SU-DHL-6 (cell line): ENCODE measurements at regions not wholly inside any gene's neighbourhood (a gene's known extent, or its start where the extent isn't known, plus 50 kb on each side); places are given as distances from the start of the nearest gene placed in this dataset.

Experiments used
- H2AFZ ChIP-seq: fragments of 200-600 bp; sonication (generic); 2 replicates; pipeline ENCODE4 v1.6.1; 2014; ENCODE audit warnings: low read depth, mild to moderate bottlenecking, moderate library complexity, mixed read lengths, antibody characterized with exemption, low read length; ENCODE audit not compliant: severe bottlenecking
- H3F3A ChIP-seq: fragments of 200-600 bp; shearing (Covaris generic); 2 replicates; pipeline ENCODE4 v1.6.0; 2016; ENCODE audit warnings: antibody characterized with exemption, mild to moderate bottlenecking; ENCODE audit not compliant: insufficient read depth
- H3K27ac ChIP-seq: fragments of 200-600 bp; sonication (generic); 2 replicates; pipeline ENCODE4 v1.5.1; 2016; ENCODE audit warnings: low read depth, mild to moderate bottlenecking, low read length, moderate library complexity, mixed read lengths
- H3K27me3 ChIP-seq: fragments of 200-600 bp; sonication (generic), shearing (Covaris generic); 2 replicates; pipeline ENCODE4 v1.6.0; 2014; ENCODE audit warnings: mild to moderate bottlenecking, low read length
- H3K36me3 ChIP-seq: fragments of 200-600 bp; sonication (generic); 2 replicates; pipeline ENCODE4 v1.6.1; 2014; ENCODE audit warnings: mild to moderate bottlenecking, low read length, mixed read lengths
- H3K4me2 ChIP-seq: fragments of 300-600, 200-600 bp; shearing (Covaris generic), sonication (generic); 2 replicates; pipeline ENCODE4 v1.6.0; 2014; ENCODE audit warnings: low read length, low read depth, mild to moderate bottlenecking; ENCODE audit not compliant: poor library complexity, severe bottlenecking
- H3K4me3 ChIP-seq: fragments of 200-600 bp; sonication (generic); 2 replicates; pipeline ENCODE4 v1.5.1; 2014; ENCODE audit warnings: antibody characterized with exemption, low read length, mild to moderate bottlenecking, mixed read lengths; ENCODE audit not compliant: insufficient read depth, poor library complexity, severe bottlenecking
- H3K79me2 ChIP-seq: fragments of 200-600 bp; sonication (generic); 2 replicates; pipeline ENCODE4 v1.6.1; 2014; ENCODE audit warnings: mild to moderate bottlenecking, low read length, moderate library complexity; ENCODE audit not compliant: insufficient read depth
- H3K9ac ChIP-seq: fragments of 200-600 bp; sonication (generic); 2 replicates; pipeline ENCODE4 v1.7.0; 2014; ENCODE audit warnings: mild to moderate bottlenecking, low read length
- H3K9me2 ChIP-seq: fragments of 200-600 bp; sonication (generic); replicated peaks from 2 replicates; pipeline ENCODE4 v1.6.1; 2014; ENCODE audit warnings: low read length; ENCODE audit not compliant: insufficient read depth
- H3K9me3 ChIP-seq: fragments of 200-600 bp; sonication (generic); 2 replicates; pipeline ENCODE4 v1.6.1; 2014; ENCODE audit warnings: low read length, mixed read lengths; ENCODE audit not compliant: insufficient read depth
- H4K20me1 ChIP-seq: fragments of 200-600 bp; sonication (generic); 2 replicates; pipeline ENCODE4 v1.6.1; 2014; ENCODE audit warnings: low read depth, mild to moderate bottlenecking, antibody characterized with exemption, low read length, moderate library complexity, mixed read lengths
- CTCF ChIP-seq: fragments of 200-600 bp; sonication (generic); IDR thresholded peaks from one replicate; pipeline ENCODE4 v1.5.1; 2017; ENCODE audit warnings: antibody characterized with exemption, mild to moderate bottlenecking, low read length, moderate library complexity; ENCODE audit not compliant: insufficient read depth, poor library complexity, severe bottlenecking
- EZH2phosphoT487 ChIP-seq: fragments of 200-600 bp; sonication (generic), shearing (Covaris generic); conservative IDR thresholded peaks from 2 replicates; pipeline ENCODE4 v1.6.1; 2018; ENCODE audit warnings: mild to moderate bottlenecking, antibody characterized with exemption, low read length, moderate library complexity, mixed read lengths

- Histone ChIP-seq H4K20me1 (no peaks in the 10 kb centered on the region), H3K9me3 (no peaks in the 10 kb centered on the region), H3K4me3 (no peak overlapping the region), H3K27ac (no peak overlapping the region), H2AFZ (no peak overlapping the region), H3K4me2 (no peak overlapping the region), H3K36me3 (no peaks in the 10 kb centered on the region), H3K9me2 (no peaks in the 10 kb centered on the region), H3K27me3 (no peaks in the 10 kb centered on the region), H3K9ac (no peak overlapping the region), H3F3A (no peaks in the 10 kb centered on the region), H3K79me2 (no peaks in the 10 kb centered on the region)
- TF ChIP-seq CTCF (peak; percentile 22), EZH2phosphoT487 (no peak)
Observed at GRCh38 chr11:127345819-127346459, 345.4 kb upstream of the KIRREL3 start.

- no peaks in the 10 kb centered on the region for H3K9me2 ChIP-seq
- H3K4me2 ChIP-seq: no peak overlapping the region
- H3K9ac ChIP-seq: no peak overlapping the region
- no peaks in the 10 kb centered on the region for H3K36me3 ChIP-seq
- TF ChIP-seq CTCF (no peak), EZH2phosphoT487 (no peak)
- H2AFZ ChIP-seq: no peak overlapping the region
- no peaks in the 10 kb centered on the region for H3F3A ChIP-seq
- H4K20me1 ChIP-seq: no peaks in the 10 kb centered on the region
- H3K4me3 ChIP-seq: no peak overlapping the region
- H3K9me3 ChIP-seq: no peaks in the 10 kb centered on the region
- H3K27ac ChIP-seq: no peak overlapping the region
- no peaks in the 10 kb centered on the region for H3K79me2 ChIP-seq
- H3K27me3 ChIP-seq: no peaks in the 10 kb centered on the region
Observed at GRCh38 chr11:127340438-127340837, 339.9 kb upstream of the KIRREL3 start.

GRCh38 chr11:127339376-127339775, 338.8 kb upstream of the KIRREL3 start:
- Histone ChIP-seq H2AFZ (no peak overlapping the region), H3K9me3 (no peaks in the 10 kb centered on the region), H3K79me2 (no peaks in the 10 kb centered on the region), H3K27me3 (no peaks in the 10 kb centered on the region), H3K4me2 (no peak overlapping the region), H4K20me1 (no peaks in the 10 kb centered on the region), H3K36me3 (no peaks in the 10 kb centered on the region), H3K9me2 (no peaks in the 10 kb centered on the region), H3K27ac (no peak overlapping the region), H3F3A (no peaks in the 10 kb centered on the region), H3K4me3 (no peak overlapping the region), H3K9ac (no peak overlapping the region)
- TF ChIP-seq EZH2phosphoT487 (no peak), CTCF (no peak)
